PFSK-1 (cell line): ENCODE measurements at regions not wholly inside any gene's neighbourhood (a gene's known extent, or its start where the extent isn't known, plus 50 kb on each side); places are given as distances from the start of the nearest gene placed in this dataset.

Experiments used
- FOXP2 ChIP-seq: optimal IDR thresholded peaks from 2 replicates; pipeline ENCODE3; 2011; ENCODE audit warnings: borderline replicate concordance, control low read depth, inconsistent platforms; ENCODE audit not compliant: insufficient read depth; ENCODE audit errors: extremely low read length, extremely low read depth
- POLR2AphosphoS5 ChIP-seq: IDR thresholded peaks from 2 replicates; pipeline ENCODE4 v1.6.1; 2012; ENCODE audit warnings: low read depth, mild to moderate bottlenecking, control low read depth, low read length, moderate library complexity
- REST ChIP-seq, 2 experiments: IDR thresholded peaks; 2 replicates each; pipeline versions ENCODE4 v1.6.1 to v1.8.0; 2011 to 2012; ENCODE audit warnings: low read depth in 2 of 2, low read length in 2 of 2, control low read depth in 1 of 2, inconsistent platforms in 1 of 2, mild to moderate bottlenecking in 1 of 2, moderate library complexity in 1 of 2; ENCODE audit not compliant: insufficient read depth in 1 of 2
- SIN3A ChIP-seq: IDR thresholded peaks from 2 replicates; pipeline ENCODE4 v1.6.1; 2012; ENCODE audit warnings: mild to moderate bottlenecking, low read length, moderate library complexity, borderline replicate concordance; ENCODE audit not compliant: insufficient read depth
- TAF1 ChIP-seq: IDR thresholded peaks from 2 replicates; pipeline ENCODE4 v1.6.1; 2012; ENCODE audit warnings: low read length, control low read depth, borderline replicate concordance; ENCODE audit not compliant: insufficient read depth

GRCh38 chr22:47600281-47600680 lies 837.8 kb downstream of the TBC1D22A start:
- TF ChIP-seq POLR2AphosphoS5, result no peak

GRCh38 chr22:47599753-47600152 lies 837.3 kb downstream of the TBC1D22A start:
- TF ChIP-seq TAF1, result no peak
- no peak for TF ChIP-seq SIN3A
- TF ChIP-seq FOXP2, result no peak
- no peak for TF ChIP-seq REST (IDR thresholded peaks at IDR 0.05; ENCODE audit: insufficient read depth in 1 of 2, low read depth in 2 of 2, low read length in 2 of 2)
- no peak for TF ChIP-seq POLR2AphosphoS5

GRCh38 chr22:47598864-47599263 lies 836.4 kb downstream of the TBC1D22A start:
- TF ChIP-seq REST (IDR thresholded peaks at IDR 0.05; ENCODE audit: insufficient read depth in 1 of 2, low read depth in 2 of 2, low read length in 2 of 2) (no peak), POLR2AphosphoS5 (no peak), SIN3A (no peak), TAF1 (no peak), FOXP2 (no peak)

- TF ChIP-seq FOXP2, result no peak
- TF ChIP-seq SIN3A, result no peak
- TF ChIP-seq POLR2AphosphoS5, result no peak
- no peak for TF ChIP-seq REST (IDR thresholded peaks at IDR 0.05; ENCODE audit: insufficient read depth in 1 of 2, low read depth in 2 of 2, low read length in 2 of 2)
- TF ChIP-seq TAF1, result no peak
These were observed 834.6 kb downstream of the TBC1D22A start for GRCh38 chr22:47597041-47597440.

GRCh38 chr22:47596176-47596690 lies 833.8 kb downstream of the TBC1D22A start:
- TF ChIP-seq FOXP2 (no peak), POLR2AphosphoS5 (no peak), REST (IDR thresholded peaks at IDR 0.05; ENCODE audit: insufficient read depth in 1 of 2, low read depth in 2 of 2, low read length in 2 of 2) (no peak), TAF1 (no peak), SIN3A (no peak)
